HCT116 (cell line): ENCODE measurements at regions not wholly inside any gene's neighbourhood (a gene's known extent, or its start where the extent isn't known, plus 50 kb on each side); places are given as distances from the start of the nearest gene placed in this dataset.

Source experiments
- ATAC-seq: fragments of 200-7000 bp; cut with Tn5 transposase; 2 replicates; pipeline ENCODE4 v1.9.1; 2020; ENCODE audit warnings: mild to moderate bottlenecking, moderate library complexity
- BruUV-seq: library from RNA; stranded (reverse); fragments of 400-500 nt; replicated peaks from 2 replicates; lab custom pipeline; 2021; lab: Mats Ljungman, UMichigan
- CTCF ChIA-PET: fragments of 300-600 bp; sonication (Branson Sonifier 250); formaldehyde crosslinking; loops from one replicate; lab custom pipeline; 2021; ENCODE audit warnings: antibody characterized with exemption; lab: Charles Lee
- POLR2A ChIA-PET: fragments of 300-600, 350-600 bp; sonication (Branson Sonifier 250); formaldehyde crosslinking; loops from one replicate; lab custom pipeline; 2021; ENCODE audit warnings: antibody characterized with exemption; lab: Charles Lee
- RAD21 ChIA-PET, 2 experiments: fragments of 300-600 bp; sonication (Branson Sonifier 250); formaldehyde crosslinking; loops; one replicate each; lab custom pipeline; 2023; ENCODE audit warnings: low total read pairs in 2 of 2; ENCODE audit not compliant: uncharacterized antibody in 2 of 2, unreplicated experiment in 2 of 2, low non-redundant PET in 1 of 2; lab: Charles Lee
- DNase-seq: peaks from one replicate; pipeline ENCODE4 v3.0.0-alpha.2; 2010; ENCODE audit warnings: low read depth, low spot score
- H2AFZ ChIP-seq: fragments of 200-600 bp; shearing (Covaris generic), sonication (generic); 2 replicates; pipeline ENCODE4 v1.6.1; 2017; ENCODE audit warnings: low read depth, mixed run types, mixed read lengths, antibody characterized with exemption, low read length; ENCODE audit not compliant: poor library complexity, severe bottlenecking
- H3K27ac ChIP-seq: 2 replicates; pipeline ENCODE4 v1.5.1; 2012; ENCODE audit warnings: low read depth, low read length
- H3K27me3 ChIP-seq: fragments of 200-600 bp; sonication (generic); 2 replicates; pipeline ENCODE4 v1.6.1; 2016; ENCODE audit warnings: mixed run types, low read length, mixed read lengths; ENCODE audit not compliant: insufficient read depth
- H3K36me3 ChIP-seq, 2 experiments: fragments of 200-500 bp in 1 of 2; fragments of 200-600 bp in 1 of 2; sonication (Bioruptor generic) in 1 of 2; sonication (generic) in 1 of 2; 2 replicates each; pipeline versions ENCODE4 v1.5.1 to v1.6.1; 2014 to 2016; ENCODE audit warnings: low read length in 2 of 2, inconsistent platforms in 1 of 2, mixed read lengths in 1 of 2, mixed run types in 1 of 2; ENCODE audit not compliant: insufficient read depth in 2 of 2, control insufficient read depth in 1 of 2
- H3K4me1 ChIP-seq, 2 experiments: fragments of 200-600 bp in 1 of 2; sonication (generic) in 1 of 2; 2 replicates each; pipeline versions ENCODE4 v1.5.1 to v1.6.1; 2012 to 2017; ENCODE audit warnings: low read length in 2 of 2, inconsistent platforms in 1 of 2, mild to moderate bottlenecking in 1 of 2, mixed read lengths in 1 of 2, mixed run types in 1 of 2, moderate library complexity in 1 of 2; ENCODE audit not compliant: insufficient read depth in 2 of 2, control insufficient read depth in 1 of 2
- H3K4me2 ChIP-seq: fragments of 200-600 bp; sonication (generic); 2 replicates; pipeline ENCODE4 v1.6.1; 2017; ENCODE audit warnings: mixed run types, low read length, mixed read lengths
- H3K4me3 ChIP-seq, 2 experiments: fragments of 200-600 bp in 1 of 2; sonication (generic) in 1 of 2; replicated peaks in 1 of 2; 2 replicates each; pipeline ENCODE4 v1.5.1; 2011 to 2016; ENCODE audit warnings: low read length in 2 of 2, control low read depth in 1 of 2, low read depth in 1 of 2, mild to moderate bottlenecking in 1 of 2, mixed read lengths in 1 of 2, mixed run types in 1 of 2
- H3K79me2 ChIP-seq: fragments of 200-600 bp; sonication (generic); 2 replicates; pipeline ENCODE4 v1.6.1; 2017; ENCODE audit warnings: mild to moderate bottlenecking, mixed run types, low read length, moderate library complexity, mixed read lengths; ENCODE audit not compliant: insufficient read depth
- H3K9ac ChIP-seq: fragments of 200-600 bp; sonication (generic); 2 replicates; pipeline ENCODE4 v1.6.1; 2016; ENCODE audit warnings: low read length, mixed read lengths
- H3K9me2 ChIP-seq: fragments of 200-600 bp; sonication (generic), shearing (Covaris generic); 2 replicates; pipeline ENCODE4 v1.6.1; 2017; ENCODE audit warnings: mixed run types, mild to moderate bottlenecking, moderate library complexity; ENCODE audit not compliant: insufficient read depth
- H3K9me3 ChIP-seq, 2 experiments: fragments of 200-500 bp in 1 of 2; fragments of 200-600 bp in 1 of 2; sonication (Bioruptor generic) in 1 of 2; sonication (generic) in 1 of 2; 2 replicates each; pipeline ENCODE4 v1.6.1; 2014 to 2017; ENCODE audit warnings: low read length in 2 of 2, mixed read lengths in 2 of 2, inconsistent platforms in 1 of 2, low read depth in 1 of 2, mild to moderate bottlenecking in 1 of 2, mixed run types in 1 of 2, moderate library complexity in 1 of 2; ENCODE audit not compliant: control insufficient read depth in 1 of 2, insufficient read depth in 1 of 2
- H4K20me1 ChIP-seq: fragments of 200-600 bp; sonication (generic), shearing (Covaris generic); 2 replicates; pipeline ENCODE4 v1.6.1; 2017; ENCODE audit warnings: mixed run types, mild to moderate bottlenecking, moderate library complexity; ENCODE audit not compliant: insufficient read depth
- EZH2 ChIP-seq: fragments of 200-600 bp; sonication (generic); IDR thresholded peaks from 2 replicates; pipeline ENCODE4 v1.6.1; 2017; ENCODE audit warnings: antibody characterized with exemption, mixed run types
- EZH2phosphoT487 ChIP-seq: fragments of 200-600 bp; IDR thresholded peaks from 2 replicates; pipeline ENCODE4 v1.6.1; 2018; ENCODE audit warnings: antibody characterized with exemption, borderline replicate concordance
- FOSL1 ChIP-seq: IDR thresholded peaks from 2 replicates; pipeline ENCODE4 v1.6.1; 2012; ENCODE audit warnings: low read depth
- JUND ChIP-seq: IDR thresholded peaks from 2 replicates; pipeline ENCODE4 v1.6.1; 2012
- POLR2AphosphoS5 ChIP-seq: IDR thresholded peaks from 2 replicates; pipeline ENCODE4 v1.6.1; 2011; ENCODE audit warnings: mild to moderate bottlenecking, low read depth, low read length, moderate library complexity
- RAD21 ChIP-seq: IDR thresholded peaks from 2 replicates; pipeline ENCODE4 v1.6.1; 2012; ENCODE audit warnings: low read depth, mild to moderate bottlenecking
- SIN3A ChIP-seq: IDR thresholded peaks from 2 replicates; pipeline ENCODE4 v1.6.1; 2012; ENCODE audit warnings: low read depth
- YY1 ChIP-seq: IDR thresholded peaks from 2 replicates; pipeline ENCODE4 v1.6.1; 2011; ENCODE audit warnings: low read length, low read depth, moderate library complexity, mild to moderate bottlenecking; ENCODE audit not compliant: insufficient replicate concordance; ENCODE audit errors: extremely low read depth
- ZFX ChIP-seq: fragments of 450-650 bp; IDR thresholded peaks from 2 replicates; pipeline ENCODE4 v1.6.1; 2017
- intact Hi-C: fragments of 100-400 bp; cut with micrococcal nuclease; formaldehyde crosslinking; loops from 2 replicates; pipeline ENCODE4 v1.10.0; 2022
- TF ChIP-seq, protein P1 (sequence below): IDR thresholded peaks from 2 replicates; pipeline ENCODE4 v1.6.1; 2012
- TF ChIP-seq, protein P2 (sequence below): IDR thresholded peaks from 2 replicates; pipeline ENCODE4 v1.6.1; 2012
- TF ChIP-seq, protein P3 (sequence below), 3 experiments: fragments of 200-600 bp in 1 of 3; sonication (generic) in 1 of 3; IDR thresholded peaks in 2 of 3; conservative IDR thresholded peaks in 1 of 3; 2 replicates each; pipeline ENCODE4 v1.5.1; 2012 to 2017; ENCODE audit warnings: low read depth in 2 of 3, low read length in 2 of 3, antibody characterized with exemption in 1 of 3, borderline replicate concordance in 1 of 3, control low read depth in 1 of 3, mild to moderate bottlenecking in 1 of 3, mixed read lengths in 1 of 3, mixed run types in 1 of 3, moderate library complexity in 1 of 3; ENCODE audit not compliant: insufficient read depth in 1 of 3

DNA sequence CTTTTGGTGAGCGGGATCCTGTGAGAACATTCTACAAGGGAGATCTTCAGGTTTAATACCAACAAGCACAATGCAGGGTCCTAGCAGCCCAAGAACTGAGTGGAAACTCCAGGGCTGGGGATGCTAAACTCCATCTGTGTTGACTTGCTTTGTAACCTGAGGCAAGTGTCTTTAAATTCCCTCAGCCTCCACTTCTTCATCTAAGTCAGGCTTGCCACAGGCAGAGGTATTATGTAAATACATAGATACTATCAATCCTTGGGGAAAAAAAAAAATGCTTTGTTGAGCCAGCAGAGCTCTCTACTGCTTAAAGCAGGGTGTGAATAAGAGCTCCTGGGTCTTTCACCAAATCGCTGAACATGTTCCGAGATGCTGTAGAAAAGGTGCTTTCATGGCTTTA is 114.2 kb upstream of the PHACTR1 start (continued):
- no peak for TF ChIP-seq EZH2phosphoT487
- no peak for TF ChIP-seq YY1
- TF ChIP-seq POLR2AphosphoS5: no peak
- TF ChIP-seq, protein P1, sequence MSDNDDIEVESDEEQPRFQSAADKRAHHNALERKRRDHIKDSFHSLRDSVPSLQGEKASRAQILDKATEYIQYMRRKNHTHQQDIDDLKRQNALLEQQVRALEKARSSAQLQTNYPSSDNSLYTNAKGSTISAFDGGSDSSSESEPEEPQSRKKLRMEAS: no peak
- TF ChIP-seq RAD21: no peak
- TF ChIP-seq, protein P2, sequence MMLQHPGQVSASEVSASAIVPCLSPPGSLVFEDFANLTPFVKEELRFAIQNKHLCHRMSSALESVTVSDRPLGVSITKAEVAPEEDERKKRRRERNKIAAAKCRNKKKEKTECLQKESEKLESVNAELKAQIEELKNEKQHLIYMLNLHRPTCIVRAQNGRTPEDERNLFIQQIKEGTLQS: no peak
- TF ChIP-seq FOSL1: no peak
- TF ChIP-seq SIN3A: no peak
- TF ChIP-seq, all 23 proteins: peak for 0

DNA sequence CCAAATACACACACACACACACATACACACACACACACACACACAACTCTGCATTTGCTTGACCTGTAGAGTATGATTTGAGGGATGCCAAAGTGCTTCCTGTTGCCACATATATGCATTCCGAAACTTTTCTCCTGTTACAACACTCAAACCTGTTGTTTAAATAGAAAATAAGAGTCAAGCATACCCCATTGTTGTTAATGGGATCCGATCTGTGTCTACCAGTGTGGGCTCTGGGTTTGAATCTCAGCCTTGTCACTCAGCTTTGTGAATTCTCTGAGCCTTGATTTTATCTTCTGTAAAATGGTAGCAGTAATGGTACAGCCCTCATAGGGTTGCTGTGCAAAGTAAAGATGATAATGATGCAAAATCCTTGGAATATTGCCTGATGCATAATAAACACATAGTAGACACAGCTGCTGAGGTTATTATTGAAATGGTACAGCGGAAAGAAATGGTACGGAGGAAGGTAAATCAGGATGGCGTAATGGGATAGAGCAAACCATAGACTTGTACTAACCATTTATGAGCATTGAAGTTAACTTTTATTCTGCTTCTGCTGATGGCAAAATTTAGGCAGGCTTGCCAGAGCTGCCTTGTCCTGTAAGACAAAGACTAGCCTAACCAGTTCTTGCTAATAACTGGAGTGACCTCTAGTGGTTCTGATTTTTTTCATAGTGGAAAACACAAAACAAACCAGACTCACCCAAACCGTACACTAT is 113.5 kb upstream of the PHACTR1 start:
- no peaks in the 10 kb centered on the region for H3K9me2 ChIP-seq
- no peaks in the 10 kb centered on the region for H4K20me1 ChIP-seq
- TF ChIP-seq POLR2AphosphoS5: no peak
- TF ChIP-seq EZH2: no peak
- peak; percentile 86 for TF ChIP-seq RAD21
- TF ChIP-seq, protein P3, sequence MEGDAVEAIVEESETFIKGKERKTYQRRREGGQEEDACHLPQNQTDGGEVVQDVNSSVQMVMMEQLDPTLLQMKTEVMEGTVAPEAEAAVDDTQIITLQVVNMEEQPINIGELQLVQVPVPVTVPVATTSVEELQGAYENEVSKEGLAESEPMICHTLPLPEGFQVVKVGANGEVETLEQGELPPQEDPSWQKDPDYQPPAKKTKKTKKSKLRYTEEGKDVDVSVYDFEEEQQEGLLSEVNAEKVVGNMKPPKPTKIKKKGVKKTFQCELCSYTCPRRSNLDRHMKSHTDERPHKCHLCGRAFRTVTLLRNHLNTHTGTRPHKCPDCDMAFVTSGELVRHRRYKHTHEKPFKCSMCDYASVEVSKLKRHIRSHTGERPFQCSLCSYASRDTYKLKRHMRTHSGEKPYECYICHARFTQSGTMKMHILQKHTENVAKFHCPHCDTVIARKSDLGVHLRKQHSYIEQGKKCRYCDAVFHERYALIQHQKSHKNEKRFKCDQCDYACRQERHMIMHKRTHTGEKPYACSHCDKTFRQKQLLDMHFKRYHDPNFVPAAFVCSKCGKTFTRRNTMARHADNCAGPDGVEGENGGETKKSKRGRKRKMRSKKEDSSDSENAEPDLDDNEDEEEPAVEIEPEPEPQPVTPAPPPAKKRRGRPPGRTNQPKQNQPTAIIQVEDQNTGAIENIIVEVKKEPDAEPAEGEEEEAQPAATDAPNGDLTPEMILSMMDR (IDR thresholded peaks at IDR 0.05 in 2 of 3, conservative IDR thresholded peaks at IDR 0.05 in 1 of 3; ENCODE audit: borderline replicate concordance in 1 of 3, insufficient read depth in 1 of 3, low read depth in 2 of 3, low read length in 2 of 3): peak; percentile 32 to 67 (median 54); a peak in 5 of 6 replicates
- no peak for TF ChIP-seq JUND
- TF ChIP-seq ZFX: no peak
- TF ChIP-seq, all 23 proteins: peak for 2
- Histone ChIP-seq H3K27me3 (no peaks in the 10 kb centered on the region), H3K9ac (no peak overlapping the region), H3K79me2 (no peaks in the 10 kb centered on the region), H3K36me3 (no peaks in the 10 kb centered on the region), H3K4me3 (no peak overlapping the region), H2AFZ (no peak overlapping the region), H3K4me1 (no peaks in the 10 kb centered on the region; a peak in 1 of 4 replicates), H3K4me2 (no peak overlapping the region), H3K9me3 (no peaks in the 10 kb centered on the region), H3K27ac (no peak overlapping the region)
- peak; percentile 80 for ATAC-seq
- peak; percentile 28 for DNase-seq
- intact Hi-C loops: loop anchor here (1.0 kb wide), 1 partner anchor 454 kb away; no protein-coding TSS in a partner anchor
- RAD21 ChIA-PET: no interaction called here
- CTCF ChIA-PET: interaction anchor here (0.6 to 2.6 kb wide), 7 partner anchors 207 to 1021 kb away, joined by 3 to 31 read pairs (median 3); partner anchors contain the start of gene EDN1
- POLR2A ChIA-PET: no interaction called here
- no TSS peak for BruUV-seq
